Umbilical cord (tissue), 1 donor: ENCODE measurements at regions not wholly inside any gene's neighbourhood (a gene's known extent, or its start where the extent isn't known, plus 50 kb on each side); places are given as distances from the start of the nearest gene placed in this dataset.

Source experiments
- DNase-seq: peaks from one replicate; pipeline ENCODE4 v3.0.0-alpha.2; 2015; ENCODE audit warnings: low spot score

DNA sequence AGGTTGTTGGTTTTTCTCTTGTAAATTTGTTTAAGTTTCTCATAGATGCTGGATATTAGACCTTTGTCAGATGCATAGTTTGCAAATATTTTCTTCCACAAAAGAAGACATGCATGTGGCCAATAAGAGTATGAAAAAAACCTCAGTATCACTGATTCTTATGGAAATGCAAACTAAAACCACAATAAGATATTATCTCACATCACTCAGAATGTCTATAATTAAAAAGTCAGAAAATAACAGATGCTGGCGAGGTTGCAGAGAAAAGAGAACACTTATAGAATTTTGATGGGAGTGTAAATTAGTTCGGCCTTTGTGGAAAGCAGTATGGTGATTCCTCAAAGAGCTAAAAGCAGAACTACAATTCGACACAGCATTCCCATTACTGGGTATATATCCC, 1355.6 kb downstream of the FAM133A start:
- DNase-seq, result no peak

DNA sequence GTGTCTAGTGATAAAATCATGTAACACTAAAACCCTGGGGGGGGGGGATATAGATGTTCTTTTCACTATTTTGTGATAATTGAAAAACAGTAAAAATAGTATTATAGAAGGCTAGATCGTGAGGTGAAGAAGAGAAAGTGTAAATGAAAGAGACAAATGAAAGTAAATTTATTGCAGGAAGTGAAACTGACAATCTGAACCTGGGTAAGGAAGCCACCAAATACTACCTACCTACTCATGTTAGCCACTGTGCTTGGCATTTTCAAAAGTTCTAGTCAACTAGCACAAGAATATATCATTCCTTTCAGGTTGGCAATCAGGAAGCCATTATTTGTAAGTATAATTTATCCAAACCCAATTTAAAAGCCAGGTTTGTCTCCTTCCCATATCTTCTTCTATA, 1366.1 kb downstream of the FAM133A start:
- DNase-seq, result no peak

DNA sequence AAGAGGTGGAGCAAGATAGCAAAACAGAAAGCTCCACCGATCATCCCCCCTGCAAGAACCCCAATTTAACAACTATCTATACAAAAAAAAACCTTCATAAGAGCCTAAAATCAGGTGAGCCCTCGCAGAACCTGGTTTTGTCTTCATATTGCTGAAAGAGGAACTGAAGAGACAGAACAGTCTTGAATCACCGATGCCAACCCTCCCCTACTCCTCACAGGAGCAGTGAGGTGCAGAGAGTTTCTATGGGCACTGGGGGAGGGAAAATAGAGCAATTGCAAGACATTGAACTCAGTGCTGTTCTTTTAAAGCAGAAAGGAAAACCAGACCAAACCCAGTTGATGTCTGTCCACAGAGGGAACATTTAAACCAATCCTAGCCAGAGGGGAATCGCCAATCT, 1370.3 kb downstream of the FAM133A start:
- no peak for DNase-seq

- no peak for DNase-seq
Measured at GRCh38 chrX:95055991-95056390, 1382.0 kb downstream of the FAM133A start.

DNA sequence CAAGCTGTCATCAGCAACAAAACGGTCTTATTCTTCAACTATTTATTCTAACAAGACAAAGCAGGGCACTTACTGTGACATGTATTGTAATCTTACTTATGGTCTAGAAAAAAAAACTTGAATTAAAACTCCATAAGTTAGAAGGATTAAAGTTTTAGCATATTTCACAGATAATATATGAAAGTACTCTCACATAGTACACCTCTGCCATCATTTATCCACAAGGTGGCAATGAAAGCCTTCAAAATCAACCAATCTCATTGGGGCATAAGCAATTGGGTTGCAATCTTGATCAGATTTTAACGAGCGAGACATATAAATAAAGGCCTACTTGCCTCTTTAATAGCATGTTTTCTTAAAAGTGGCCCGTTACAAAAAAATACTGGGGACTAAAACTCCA, 1382.9 kb downstream of the FAM133A start:
- DNase-seq, result no peak

DNA sequence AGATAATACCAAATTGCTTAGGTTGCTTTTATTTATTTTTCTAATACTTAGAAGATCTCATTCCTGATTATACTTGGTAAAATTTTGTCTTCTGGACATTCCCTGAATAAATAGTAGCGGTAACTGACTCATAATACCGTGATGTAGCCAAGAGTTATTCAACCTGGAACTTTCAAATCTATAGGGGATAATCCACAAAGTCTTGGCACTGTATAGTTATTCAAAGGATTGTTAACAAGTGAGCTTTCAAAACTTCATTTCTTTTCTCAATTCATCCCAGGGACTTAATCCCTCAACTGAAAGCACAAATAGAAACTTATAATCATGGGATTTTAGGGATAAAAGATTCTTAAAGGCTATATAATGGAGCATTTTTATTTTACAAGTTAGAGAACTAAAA, 1383.3 kb downstream of the FAM133A start:
- no peak for DNase-seq

DNA sequence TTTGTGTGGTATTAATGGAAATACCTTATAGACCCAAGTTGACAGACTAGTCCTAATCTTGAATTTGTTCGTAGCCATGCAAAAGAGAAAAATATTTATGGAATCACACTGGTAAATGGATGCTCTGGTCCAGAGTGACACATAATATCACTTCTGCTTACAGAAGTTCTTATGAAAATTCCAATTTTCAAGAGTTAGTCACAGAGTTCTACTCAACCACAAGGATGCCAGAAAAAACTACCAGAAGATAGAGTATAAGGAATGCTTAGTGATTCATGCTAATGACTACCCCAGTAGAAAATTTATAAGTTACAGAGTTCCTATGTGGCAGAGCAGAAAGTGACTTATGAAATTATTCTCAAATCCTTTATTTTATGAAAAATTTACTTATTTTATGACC, 1384.8 kb downstream of the FAM133A start:
- DNase-seq, result peak; percentile 0

DNA sequence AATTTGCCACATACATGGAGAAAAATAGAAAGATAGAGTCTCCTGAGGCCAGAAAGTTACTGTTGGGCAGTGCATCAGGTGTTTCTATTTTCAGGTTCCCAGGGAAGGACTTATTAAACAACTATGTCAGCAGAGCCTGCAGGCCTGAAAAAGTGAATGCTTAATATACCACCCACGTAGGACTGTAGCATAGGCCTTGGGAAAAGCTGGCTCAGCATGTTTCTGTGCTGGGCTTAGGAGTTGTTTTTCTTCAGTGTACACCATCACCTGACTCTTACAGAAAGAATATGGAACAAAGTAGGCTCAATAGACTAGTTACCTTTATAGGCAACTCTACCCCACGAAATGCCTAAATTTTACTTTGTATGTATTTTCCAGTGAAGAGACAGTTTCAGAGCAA, 1385.9 kb downstream of the FAM133A start:
- no peak for DNase-seq

- DNase-seq, result peak; percentile 1
Measured at GRCh38 chrX:95063554-95063953, 1389.5 kb downstream of the FAM133A start.

DNA sequence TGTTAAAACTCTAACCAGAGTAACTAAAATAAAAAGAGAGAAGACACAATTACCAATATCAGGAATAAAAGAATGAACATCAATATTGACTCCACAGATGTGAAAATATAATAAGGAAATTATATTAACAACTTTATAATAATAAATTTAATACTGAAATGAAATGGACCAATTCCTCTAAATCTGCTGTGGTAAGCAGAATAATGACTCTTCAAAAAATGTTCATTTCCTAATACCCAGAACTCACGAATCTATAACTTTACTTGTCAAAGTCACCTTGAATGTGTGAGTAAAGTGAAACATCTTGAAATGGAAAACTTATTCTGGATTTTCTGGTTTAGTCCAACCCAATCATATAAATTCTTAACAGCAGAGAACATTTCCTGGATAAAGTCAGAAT, 1391.1 kb downstream of the FAM133A start:
- no peak for DNase-seq

- no peak for DNase-seq
Measured at GRCh38 chrX:95071052-95071451, 1397.0 kb downstream of the FAM133A start.

- no peak for DNase-seq
Measured at GRCh38 chrX:95071621-95072020, 1397.6 kb downstream of the FAM133A start.

DNA sequence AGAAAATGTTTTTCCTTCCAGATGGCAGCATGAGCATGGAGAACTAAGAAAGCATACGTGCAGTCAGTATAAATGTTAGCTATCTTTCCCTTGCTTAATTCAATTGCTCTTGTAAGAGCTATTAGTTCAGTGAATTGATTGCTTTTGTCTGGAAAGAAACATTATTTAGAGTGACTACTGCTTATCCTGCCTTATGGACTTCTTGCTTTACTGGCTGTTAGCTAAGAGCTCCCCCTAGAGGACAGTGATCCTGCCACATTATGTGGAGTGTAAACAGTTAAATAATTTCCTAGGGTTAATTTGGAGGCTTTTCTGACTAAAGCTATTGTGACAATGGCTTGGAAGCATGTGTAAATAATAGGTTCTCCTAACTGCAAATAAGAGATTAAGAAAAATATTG, 1402.4 kb downstream of the FAM133A start:
- no peak for DNase-seq

GRCh38 chrX:95101851-95102390, 1427.9 kb downstream of the FAM133A start:
- DNase-seq, result no peak

DNA sequence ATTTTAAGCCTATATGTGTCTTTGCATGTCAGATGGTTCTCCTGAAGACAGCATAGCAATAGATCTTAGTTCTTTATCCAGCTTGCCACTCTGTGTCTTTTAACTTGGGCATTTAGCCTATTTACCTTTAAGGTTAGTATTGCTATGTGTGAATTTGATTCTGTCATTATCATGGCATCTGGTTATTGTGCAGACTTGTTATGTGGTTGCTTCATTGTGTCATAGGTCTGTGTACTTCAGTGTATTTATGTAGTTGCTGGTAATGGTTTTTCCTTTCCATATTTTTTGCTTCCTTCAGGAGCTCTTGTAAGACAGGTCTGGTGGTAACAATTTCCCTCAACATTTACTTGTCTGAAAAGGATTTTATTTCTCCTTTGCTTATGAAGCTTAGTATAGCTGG, 1443.5 kb downstream of the FAM133A start:
- no peak for DNase-seq

- no peak for DNase-seq
Measured at GRCh38 chrX:95145848-95146490, 1472.0 kb downstream of the FAM133A start.

DNA sequence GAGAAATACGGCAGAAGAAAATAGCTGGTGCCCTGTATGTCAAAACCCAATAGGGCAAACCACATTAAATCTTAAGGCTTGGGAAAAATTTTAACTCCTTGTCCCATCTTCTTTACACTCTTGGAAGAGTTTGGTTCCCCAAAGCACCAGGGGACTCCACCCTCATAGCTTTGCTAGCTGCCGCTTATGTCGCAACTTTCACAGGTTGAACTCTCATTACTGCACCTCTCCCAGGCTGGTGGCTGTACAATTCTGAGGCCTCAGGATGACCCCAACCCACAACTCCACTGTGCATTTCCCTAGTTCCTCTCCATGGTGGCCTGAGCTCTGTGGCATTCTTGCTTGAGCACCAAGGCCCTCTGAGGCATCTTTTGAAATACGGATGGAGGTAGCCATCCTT, 1478.8 kb downstream of the FAM133A start:
- no peak for DNase-seq

DNA sequence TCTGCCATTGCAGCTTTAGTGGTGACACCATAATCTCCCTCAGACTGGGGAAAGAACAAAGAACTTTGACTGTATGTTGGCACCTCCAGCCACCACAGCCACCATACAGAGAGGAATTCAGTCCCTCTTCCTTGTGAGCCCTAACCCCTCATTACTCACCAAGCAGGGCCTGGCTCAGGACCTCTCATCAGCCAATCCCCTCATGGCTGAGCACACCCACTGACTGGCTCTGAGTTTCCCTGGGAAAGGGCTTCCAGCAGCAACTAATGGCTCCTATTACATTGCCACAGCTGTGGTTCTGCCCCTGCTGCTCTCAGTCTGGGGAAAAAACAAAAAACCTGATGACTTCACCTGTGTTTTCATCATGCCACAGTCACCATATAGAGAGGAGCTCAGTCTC, 1482.6 kb downstream of the FAM133A start:
- DNase-seq, result no peak
